GM19324 (cell line): ENCODE measurements at regions not wholly inside any gene's neighbourhood (a gene's known extent, or its start where the extent isn't known, plus 50 kb on each side); places are given as distances from the start of the nearest gene placed in this dataset.
"Not testable (repeated sequence)": the region's sequence is repeated elsewhere in the genome, so short reads cannot be mapped to it uniquely, and the experiment has no call there.

ENCODE experiments used
- ATAC-seq: cut with Tn5 transposase; IDR thresholded peaks from one replicate; pipeline ENCODE4 v1.9.1; 2021; ENCODE audit warnings: mild to moderate bottlenecking, moderate library complexity; ENCODE audit not compliant: unreplicated experiment, low FRiP score

GRCh38 chr5:104942735-104943134 is 1380.1 kb upstream of the NUDT12 start:
- no peak for ATAC-seq

GRCh38 chr5:104941030-104941645 is 1378.5 kb upstream of the NUDT12 start:
- no peak for ATAC-seq

GRCh38 chr5:104937598-104937997 is 1375.0 kb upstream of the NUDT12 start:
- ATAC-seq, result no peak

- no peak for ATAC-seq
These were observed 1369.8 kb upstream of the NUDT12 start for GRCh38 chr5:104932431-104932830.

- ATAC-seq, result no peak
These were observed 1366.4 kb upstream of the NUDT12 start for GRCh38 chr5:104928906-104929520.

GRCh38 chr5:104915226-104915625 is 1352.6 kb upstream of the NUDT12 start:
- no peak for ATAC-seq

- no peak for ATAC-seq
These were observed 1352.0 kb upstream of the NUDT12 start for GRCh38 chr5:104914536-104915070.

- ATAC-seq, result no peak
These were observed 1351.3 kb upstream of the NUDT12 start for GRCh38 chr5:104913841-104914281.

GRCh38 chr5:104909803-104910202 is 1347.2 kb upstream of the NUDT12 start:
- no peak for ATAC-seq

GRCh38 chr5:104904561-104904960 is 1342.0 kb upstream of the NUDT12 start:
- no peak for ATAC-seq

- ATAC-seq, result no peak
These were observed 1341.4 kb upstream of the NUDT12 start for GRCh38 chr5:104903941-104904340.

GRCh38 chr5:104891596-104891995 is 1329.0 kb upstream of the NUDT12 start:
- no peak for ATAC-seq

GRCh38 chr5:104890767-104891166 is 1328.2 kb upstream of the NUDT12 start:
- ATAC-seq, result no peak

GRCh38 chr5:104859437-104859836 is 1296.8 kb upstream of the NUDT12 start:
- ATAC-seq, result no peak

GRCh38 chr5:104852099-104852498 is 1289.5 kb upstream of the NUDT12 start:
- ATAC-seq, result not testable (repeated sequence)

- ATAC-seq, result no peak
These were observed 1283.0 kb upstream of the NUDT12 start for GRCh38 chr5:104845541-104845940.

- no peak for ATAC-seq
These were observed 1281.2 kb upstream of the NUDT12 start for GRCh38 chr5:104843822-104844221.

- ATAC-seq, result no peak
These were observed 1277.7 kb upstream of the NUDT12 start for GRCh38 chr5:104840284-104840683.

GRCh38 chr5:104831515-104831914 is 1268.9 kb upstream of the NUDT12 start:
- not testable (repeated sequence) for ATAC-seq

- ATAC-seq, result no peak
These were observed 1259.0 kb upstream of the NUDT12 start for GRCh38 chr5:104821606-104822005.

- ATAC-seq, result no peak
These were observed 1254.5 kb upstream of the NUDT12 start for GRCh38 chr5:104817127-104817526.

- ATAC-seq, result no peak
These were observed 1252.6 kb upstream of the NUDT12 start for GRCh38 chr5:104815212-104815611.
